ENCODE measurements at regions not wholly inside any gene's neighbourhood (a gene's known extent, or its start where the extent isn't known, plus 50 kb on each side); places are given as distances from the start of the nearest gene placed in this dataset.

DNA sequence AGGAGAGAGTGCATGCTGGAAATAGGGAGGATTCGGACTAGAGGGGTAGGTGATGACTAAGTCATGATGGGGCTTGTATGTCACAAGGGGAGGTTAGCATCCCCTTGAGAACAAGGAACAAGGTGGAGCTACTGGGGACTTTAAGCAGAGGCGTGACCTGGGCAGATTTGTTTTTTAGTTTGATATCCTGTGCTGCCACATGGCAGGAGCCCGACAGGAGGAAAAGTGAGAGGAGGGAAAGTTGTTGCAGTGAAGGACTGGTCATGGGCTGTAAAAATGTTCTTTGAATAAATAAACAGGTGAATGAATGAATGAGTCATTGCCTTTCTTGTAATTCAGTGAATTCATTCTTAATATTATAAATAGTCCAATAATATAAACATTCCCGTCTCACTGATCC, 365.1 kb upstream of the CDH5 start:
- no peak for DNase-seq

DNA sequence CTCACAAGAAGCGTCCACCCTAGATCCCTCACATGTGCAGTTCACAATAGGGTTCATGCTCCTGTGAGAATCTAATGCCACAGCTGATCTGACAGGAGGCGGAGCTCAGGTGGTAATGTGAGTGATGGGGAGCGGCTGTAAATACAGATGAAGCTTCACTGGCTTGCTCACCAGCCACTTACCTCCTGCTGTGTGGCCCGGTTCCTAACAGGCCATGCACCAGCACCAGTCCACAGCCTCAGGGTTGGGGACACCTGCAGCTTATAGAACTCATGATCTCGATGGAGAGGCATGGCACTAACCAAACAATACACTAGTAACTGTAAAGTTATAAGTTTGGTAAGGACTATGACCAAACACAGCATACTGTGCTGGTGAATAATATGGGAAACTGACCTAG, 368.0 kb upstream of the CDH5 start:
- DNase-seq, result no peak

DNA sequence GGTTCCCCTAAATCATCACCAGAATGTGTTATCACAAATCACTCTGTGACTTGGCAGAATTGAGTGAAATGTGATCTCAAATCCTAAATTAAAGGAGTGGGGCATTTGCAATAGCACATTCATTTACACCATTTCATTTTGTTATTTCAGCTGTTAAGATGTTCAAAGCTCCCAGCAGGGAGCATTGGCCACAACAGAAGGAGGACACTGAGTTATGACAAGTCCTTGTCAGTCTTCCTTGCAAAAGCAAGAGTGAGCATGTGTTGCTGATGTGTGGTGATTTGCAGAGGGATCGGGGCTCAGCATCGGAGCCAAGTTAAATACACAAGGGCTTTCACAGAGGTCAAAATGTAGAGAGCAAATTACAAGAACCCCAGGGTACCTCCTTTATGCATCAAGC, 372.2 kb upstream of the CDH5 start:
- no peak for DNase-seq

DNA sequence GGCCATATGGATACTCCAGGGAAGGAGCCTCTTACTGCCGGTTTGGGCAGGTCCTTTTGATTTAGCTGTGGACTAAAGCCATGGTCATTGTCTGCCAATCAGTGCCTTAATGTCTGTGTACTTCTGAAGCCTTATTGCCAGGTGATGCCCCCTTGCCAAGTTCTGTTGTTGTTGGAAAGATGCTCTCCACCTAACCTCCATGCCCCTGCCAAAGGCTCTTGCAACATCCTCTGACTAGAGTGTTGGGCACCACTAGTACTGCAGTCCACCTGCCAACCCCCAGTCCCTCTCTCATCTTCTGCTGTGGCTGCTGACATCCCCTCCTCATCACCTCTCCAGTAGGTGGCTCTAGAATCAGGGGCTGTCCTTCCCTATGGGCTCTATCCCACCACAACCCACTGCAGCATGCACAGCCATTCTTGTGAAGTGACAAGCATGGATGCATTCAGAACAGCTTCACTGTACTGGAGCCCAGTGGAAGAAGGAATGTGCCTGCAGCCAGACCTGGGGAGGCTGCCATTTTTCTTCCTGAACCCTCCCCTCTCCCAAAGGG, 375.3 kb upstream of the CDH5 start:
- DNase-seq, result no peak

DNA sequence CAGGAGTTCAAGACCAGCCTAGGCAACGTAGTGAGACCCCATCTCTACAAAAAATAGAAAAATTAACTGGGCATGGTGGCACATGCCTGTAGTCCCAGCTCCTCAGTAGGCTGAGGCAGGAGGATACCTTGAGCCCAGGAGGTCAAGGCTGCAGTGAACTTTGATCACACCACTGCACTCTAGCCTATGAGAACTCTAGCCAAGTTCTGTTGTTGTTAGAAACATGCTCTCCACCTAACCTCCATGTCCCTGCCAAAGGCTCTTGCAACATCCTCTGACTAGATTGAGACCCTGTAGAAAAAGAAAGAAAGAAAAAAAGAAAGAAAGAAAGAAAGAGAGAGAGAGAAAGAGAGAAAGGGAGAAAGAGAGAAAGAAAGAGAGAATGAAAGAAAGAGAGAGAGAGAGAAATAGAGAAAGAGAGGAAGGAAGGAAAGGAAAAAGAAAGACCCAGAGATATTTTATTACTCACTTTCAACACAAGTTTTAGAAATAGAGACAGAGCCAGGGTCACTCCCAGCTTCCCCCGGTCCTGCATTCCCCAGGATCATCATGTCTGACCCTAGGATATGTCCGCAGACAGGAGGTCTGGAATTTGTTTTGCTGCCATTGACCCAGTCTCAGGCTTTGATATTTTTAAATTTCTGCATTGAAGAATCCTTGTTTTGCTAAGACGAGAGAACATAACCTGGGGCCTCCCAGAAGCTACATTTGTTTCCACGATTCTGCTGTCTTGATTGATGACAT, 376.5 kb upstream of the CDH5 start:
- DNase-seq, result no peak

GRCh38 chr16:65988024-65988595, 378.4 kb upstream of the CDH5 start:
- no peak for DNase-seq

GRCh38 chr16:65984296-65984695, 382.2 kb upstream of the CDH5 start:
- no peak for DNase-seq

GRCh38 chr16:65981057-65981456, 385.4 kb upstream of the CDH5 start:
- DNase-seq, result no peak

- no peak for DNase-seq
These were observed 391.3 kb upstream of the CDH5 start for GRCh38 chr16:65975049-65975708.

GRCh38 chr16:65967376-65967775, 399.1 kb upstream of the CDH5 start:
- no peak for DNase-seq

- DNase-seq, result no peak
These were observed 400.9 kb upstream of the CDH5 start for GRCh38 chr16:65965628-65966027.

DNA sequence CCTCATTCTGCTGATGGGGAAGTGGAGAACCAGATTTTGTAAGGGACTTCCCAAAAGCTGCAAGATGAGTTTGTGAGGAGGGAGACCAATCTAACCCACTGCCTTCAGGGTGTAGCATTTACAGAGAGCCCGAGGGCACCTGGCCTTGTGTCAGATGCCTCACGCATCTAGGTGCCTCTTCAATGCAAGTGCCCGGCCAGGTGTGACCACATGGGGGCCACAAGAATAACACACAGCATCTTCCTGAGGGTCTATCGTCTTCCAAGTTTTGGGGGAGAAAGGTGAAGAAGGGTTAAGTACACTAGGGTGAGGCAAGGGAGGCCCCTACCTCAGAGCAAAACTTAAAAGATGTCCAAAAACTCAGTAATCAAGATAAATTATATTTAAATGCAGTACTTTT, 401.7 kb upstream of the CDH5 start:
- DNase-seq, result no peak

- DNase-seq, result no peak
These were observed 404.9 kb upstream of the CDH5 start for GRCh38 chr16:65961476-65962143.

GRCh38 chr16:65959983-65960382, 406.5 kb upstream of the CDH5 start:
- no peak for DNase-seq

- no peak for DNase-seq
These were observed 408.4 kb upstream of the CDH5 start for GRCh38 chr16:65958086-65958485.

- no peak for DNase-seq
These were observed 410.4 kb upstream of the CDH5 start for GRCh38 chr16:65956100-65956499.

DNA sequence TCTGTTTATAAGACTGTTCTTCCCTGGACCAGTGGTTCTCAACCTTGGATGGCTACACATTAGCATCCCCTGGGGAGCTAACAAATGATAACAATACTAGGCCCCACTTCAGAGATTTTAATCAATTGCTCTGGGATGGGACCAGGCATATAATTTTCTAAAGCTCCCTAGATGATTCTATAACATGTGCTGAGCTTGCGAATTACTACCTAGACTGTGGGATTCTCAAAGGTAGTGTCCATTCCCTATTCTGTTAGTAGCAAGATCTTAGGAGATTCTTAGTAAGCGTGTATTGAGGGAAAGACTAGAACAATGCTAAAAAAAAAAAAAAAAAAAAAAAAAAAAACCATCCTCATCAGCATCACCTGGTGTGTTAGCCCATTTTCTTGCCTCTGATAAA, 412.0 kb upstream of the CDH5 start:
- DNase-seq, result no peak

DNA sequence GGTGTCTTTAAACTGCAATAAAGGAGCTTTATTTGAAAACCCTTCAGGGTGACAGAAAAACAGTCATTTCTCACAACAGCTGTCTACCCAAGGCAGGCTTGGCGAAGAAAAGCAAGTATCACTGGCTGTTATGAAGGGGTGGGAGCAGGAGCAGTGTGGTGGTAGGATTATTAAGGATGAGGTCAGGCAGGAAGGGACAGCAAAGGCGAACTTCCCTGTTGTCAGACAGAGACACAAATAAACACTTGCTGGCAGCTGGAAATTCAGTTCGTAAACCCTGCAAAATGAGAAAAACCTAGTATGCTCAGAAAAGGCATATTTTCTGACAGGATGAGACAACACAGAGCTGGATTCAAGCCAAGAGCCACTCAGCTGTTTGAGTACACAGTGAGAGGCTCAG, 416.3 kb upstream of the CDH5 start:
- no peak for DNase-seq

DNA sequence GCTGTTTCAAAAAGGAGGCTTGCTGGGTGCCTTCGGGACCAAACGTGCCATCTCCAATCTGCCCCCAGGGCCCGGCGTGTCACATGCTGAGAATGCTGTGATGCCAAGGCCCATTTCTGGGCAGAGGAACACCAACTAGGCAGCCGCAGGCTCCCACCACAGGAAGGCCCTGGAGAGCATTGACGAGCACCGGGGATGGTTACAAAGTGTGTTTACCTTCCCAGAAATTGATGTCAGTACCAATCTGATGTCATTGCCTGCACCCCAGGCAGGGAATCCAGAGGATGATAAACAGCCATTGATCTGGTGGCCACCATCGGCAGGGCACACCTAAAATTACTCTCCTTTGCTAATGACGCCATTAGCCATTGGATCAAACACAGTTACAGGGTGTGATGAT, 418.1 kb upstream of the CDH5 start:
- DNase-seq, result no peak

DNA sequence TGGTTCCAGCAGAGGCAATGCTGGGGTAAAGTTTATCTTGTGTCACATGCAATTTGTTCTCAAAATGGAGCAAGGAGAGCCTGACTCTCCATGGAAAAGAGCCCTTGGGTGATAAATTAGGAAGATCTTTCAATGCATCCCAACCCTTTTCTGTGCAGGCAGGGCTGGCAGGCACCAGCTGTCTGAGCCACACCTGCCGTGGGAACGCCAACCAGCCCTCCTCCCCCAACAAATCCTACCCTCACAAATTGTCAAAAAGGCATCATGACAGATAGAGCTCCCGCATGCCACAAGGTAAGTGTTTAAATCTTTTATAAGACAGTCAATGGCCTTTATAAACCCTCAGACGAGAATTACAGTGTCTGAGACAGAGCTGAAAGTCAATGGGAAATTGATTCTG, 418.5 kb upstream of the CDH5 start:
- DNase-seq, result no peak

- no peak for DNase-seq
These were observed 421.0 kb upstream of the CDH5 start for GRCh38 chr16:65945493-65945892.

GRCh38 chr16:65944361-65944760, 422.1 kb upstream of the CDH5 start:
- no peak for DNase-seq

GRCh38 chr16:65940711-65941110, 425.8 kb upstream of the CDH5 start:
- DNase-seq, result no peak

DNA sequence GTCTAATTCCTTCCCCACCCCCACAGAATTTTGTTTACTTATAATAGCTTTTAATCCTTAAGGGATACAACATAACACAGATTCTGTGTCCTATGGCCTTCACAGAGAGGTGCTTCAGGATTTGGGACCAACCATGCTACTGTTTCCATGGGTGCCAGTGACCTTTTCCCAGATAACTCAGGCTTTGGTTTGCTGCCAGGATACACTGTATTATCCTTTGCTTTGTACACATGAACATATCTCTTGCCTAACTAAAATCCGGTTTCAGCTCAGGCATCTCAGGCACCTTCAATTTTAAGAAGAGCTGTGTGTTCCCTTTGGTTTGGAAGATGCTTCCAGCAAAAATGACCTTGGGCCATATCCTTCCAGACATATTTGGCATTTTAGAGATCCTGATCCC, 428.4 kb upstream of the CDH5 start:
- DNase-seq, result no peak
